Natural killer cell (primary cell): ENCODE measurements at regions not wholly inside any gene's neighbourhood (a gene's known extent, or its start where the extent isn't known, plus 50 kb on each side); places are given as distances from the start of the nearest gene placed in this dataset.

ENCODE experiments used
- ATAC-seq, 3 donors: fragments of 150-1000 bp in 2 of 3; fragments of 200-7000 bp in 1 of 3; cut with Tn5 transposase; 1 replicate in 1 of 3; 2 replicates in 2 of 3; pipeline ENCODE4 v1.10.0; 2021; ENCODE audit warnings: mild to moderate bottlenecking in 2 of 3, moderate library complexity in 2 of 3
- DNase-seq, 2 donors: peaks; one replicate each; pipeline versions ENCODE4 v3.0.0 to v3.0.0-alpha.2; 2013 to 2021; ENCODE audit warnings: mixed read lengths in 1 of 2
- H3K27ac ChIP-seq: one replicate; pipeline ENCODE4 v1.5.1; 2013; ENCODE audit warnings: mild to moderate bottlenecking, low read length
- H3K27me3 ChIP-seq: one replicate; pipeline ENCODE4 v1.6.1; 2013; ENCODE audit warnings: low read length; ENCODE audit not compliant: control insufficient read depth, insufficient read depth
- H3K36me3 ChIP-seq: one replicate; pipeline ENCODE4 v1.6.1; 2013; ENCODE audit warnings: low read length; ENCODE audit not compliant: control insufficient read depth, insufficient read depth
- H3K4me1 ChIP-seq: one replicate; pipeline ENCODE4 v1.6.1; 2013; ENCODE audit warnings: low read length; ENCODE audit not compliant: control insufficient read depth, insufficient read depth
- H3K4me3 ChIP-seq: one replicate; pipeline ENCODE4 v1.5.1; 2013; ENCODE audit warnings: low read length
- H3K9me3 ChIP-seq: one replicate; pipeline ENCODE4 v1.6.1; 2013; ENCODE audit warnings: low read length; ENCODE audit not compliant: control insufficient read depth, insufficient read depth
- H3K27ac Mint-ChIP-seq, 2 donors: one replicate each; pipeline ENCODE4 v1.8.0; 2022; ENCODE audit warnings: mild to moderate bottlenecking in 2 of 2, mixed read lengths in 2 of 2, moderate library complexity in 1 of 2
- H3K27me3 Mint-ChIP-seq, 2 donors: one replicate each; pipeline ENCODE4 v1.8.0; 2022; ENCODE audit warnings: low read depth in 2 of 2, mixed read lengths in 2 of 2
- H3K36me3 Mint-ChIP-seq: one replicate; pipeline ENCODE4 v1.8.0; 2022; ENCODE audit warnings: mixed read lengths
- H3K4me1 Mint-ChIP-seq, 2 donors: one replicate each; pipeline ENCODE4 v1.8.0; 2022; ENCODE audit warnings: mixed read lengths in 2 of 2
- H3K4me3 Mint-ChIP-seq: one replicate; pipeline ENCODE4 v1.8.0; 2022; ENCODE audit warnings: mild to moderate bottlenecking, moderate library complexity, mixed read lengths
- H3K9me3 Mint-ChIP-seq, 2 donors: one replicate each; pipeline ENCODE4 v1.8.0; 2022; ENCODE audit warnings: mixed read lengths in 2 of 2
- CTCF ChIP-seq: fragments of 200-600 bp; IDR thresholded peaks from one replicate; pipeline ENCODE4 v1.8.0; 2022; ENCODE audit warnings: antibody characterized with exemption
- WGBS: methylation state at CpG from one replicate; pipeline ENCODE4 v1.1.7; 2013; ENCODE audit warnings: missing lambda C conversion rate; ENCODE audit not compliant: insufficient coverage; 5-methylcytosine and 5-hydroxymethylcytosine counted together
- intact Hi-C: fragments of 100-400 bp; cut with micrococcal nuclease; formaldehyde crosslinking; loops from one replicate; pipeline ENCODE4 v1.14.2; 2022

GRCh38 chr10:78925800-78926319, 142.9 kb upstream of the ZMIZ1 start:
- H3K27ac Mint-ChIP-seq = no peak overlapping the region
- WGBS = 73% methylated on average over 4 of the region's 6 CpGs
- no peaks in the 10 kb centered on the region for H3K27me3 ChIP-seq

GRCh38 chr10:78927257-78927995, 141.3 kb upstream of the ZMIZ1 start:
- Mint-ChIP-seq H3K27ac (no peak overlapping the region), H3K4me1 (no peaks in the 10 kb centered on the region), H3K9me3 (no peaks in the 10 kb centered on the region), H3K4me3 (no peak overlapping the region), H3K27me3 (peaks cover 0 to 3% of the 10 kb centered on the region in 2 donors), H3K36me3 (no peaks in the 10 kb centered on the region)
- Histone ChIP-seq H3K9me3 (no peaks in the 10 kb centered on the region), H3K4me1 (no peaks in the 10 kb centered on the region), H3K4me3 (no peak overlapping the region), H3K27me3 (no peaks in the 10 kb centered on the region), H3K27ac (no peak overlapping the region), H3K36me3 (no peaks in the 10 kb centered on the region)
- ATAC-seq = no peak
- intact Hi-C loops = no loop called here
- WGBS = 89% methylated on average over 11 of the region's 11 CpGs
- DNase-seq = no peak
- TF ChIP-seq CTCF = no peak

More at GRCh38 chr10:78925800-78926319, 142.9 kb upstream of the ZMIZ1 start:
- Histone ChIP-seq H3K9me3 (no peaks in the 10 kb centered on the region), H3K4me3 (no peak overlapping the region), H3K4me1 (no peaks in the 10 kb centered on the region), H3K36me3 (no peaks in the 10 kb centered on the region), H3K27ac (no peak overlapping the region)
- intact Hi-C loops = no loop called here
- H3K4me1 Mint-ChIP-seq = no peaks in the 10 kb centered on the region
- ATAC-seq (no peak), DNase-seq (no peak)
- no peak for TF ChIP-seq CTCF
- peaks cover 0 to 3% of the 10 kb centered on the region in 2 donors for H3K27me3 Mint-ChIP-seq
- no peak overlapping the region for H3K4me3 Mint-ChIP-seq
- no peaks in the 10 kb centered on the region for H3K36me3 Mint-ChIP-seq
- no peaks in the 10 kb centered on the region for H3K9me3 Mint-ChIP-seq

GRCh38 chr10:78928330-78928729, 140.4 kb upstream of the ZMIZ1 start:
- intact Hi-C loops = no loop called here
- no peaks in the 10 kb centered on the region for H3K27me3 ChIP-seq
- no peaks in the 10 kb centered on the region for H3K9me3 Mint-ChIP-seq
- H3K27me3 Mint-ChIP-seq = peaks cover 0 to 3% of the 10 kb centered on the region in 2 donors
- no peak for DNase-seq
- no peaks in the 10 kb centered on the region for H3K36me3 Mint-ChIP-seq
- ATAC-seq = no peak
- H3K27ac Mint-ChIP-seq = no peak overlapping the region
- no peak for TF ChIP-seq CTCF
- 88% methylated on average over 3 of the region's 3 CpGs for WGBS
- H3K9me3 ChIP-seq = no peaks in the 10 kb centered on the region
- no peak overlapping the region for H3K27ac ChIP-seq
- no peaks in the 10 kb centered on the region for H3K36me3 ChIP-seq
- no peak overlapping the region for H3K4me3 ChIP-seq
- H3K4me1 ChIP-seq = no peaks in the 10 kb centered on the region
- no peaks in the 10 kb centered on the region for H3K4me1 Mint-ChIP-seq
- H3K4me3 Mint-ChIP-seq = no peak overlapping the region

DNA sequence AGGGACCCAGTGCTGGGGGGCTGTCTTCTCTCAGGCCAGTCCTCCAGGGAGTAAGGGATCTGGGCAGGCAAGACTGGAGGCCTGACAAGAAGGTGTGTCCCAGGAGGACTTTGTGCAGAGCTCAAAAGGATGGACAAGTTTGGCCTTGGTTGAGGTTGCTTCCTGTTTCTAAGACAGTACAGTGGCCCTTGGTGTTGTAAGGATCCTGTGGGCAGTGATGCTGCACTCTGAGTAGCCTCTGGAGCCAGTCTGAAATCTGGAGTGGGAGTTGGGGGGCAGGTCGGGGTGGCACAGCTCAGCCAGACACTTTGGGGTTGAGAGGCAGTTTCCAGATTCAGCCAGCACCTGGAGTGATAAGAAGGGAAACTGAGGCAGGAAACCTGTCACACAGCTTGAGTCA, 139.2 kb upstream of the ZMIZ1 start:
- no peaks in the 10 kb centered on the region for H3K36me3 ChIP-seq
- H3K9me3 Mint-ChIP-seq = no peaks in the 10 kb centered on the region
- no peaks in the 10 kb centered on the region for H3K27me3 ChIP-seq
- H3K36me3 Mint-ChIP-seq = no peaks in the 10 kb centered on the region
- no peak for DNase-seq
- WGBS = 76% methylated on average over 1 of the region's 1 CpG
- intact Hi-C loops = no loop called here
- no peak overlapping the region for H3K27ac Mint-ChIP-seq
- H3K4me3 ChIP-seq = no peak overlapping the region
- no peak for TF ChIP-seq CTCF
- ATAC-seq = no peak
- H3K4me3 Mint-ChIP-seq = no peak overlapping the region
- no peaks in the 10 kb centered on the region for H3K4me1 ChIP-seq
- H3K27ac ChIP-seq = no peak overlapping the region
- no peaks in the 10 kb centered on the region for H3K27me3 Mint-ChIP-seq
- H3K9me3 ChIP-seq = no peaks in the 10 kb centered on the region
- H3K4me1 Mint-ChIP-seq = no peaks in the 10 kb centered on the region
